HG03108 (cell line): ENCODE measurements at regions not wholly inside any gene's neighbourhood (a gene's known extent, or its start where the extent isn't known, plus 50 kb on each side); places are given as distances from the start of the nearest gene placed in this dataset.
"Not testable (repeated sequence)": the region's sequence is repeated elsewhere in the genome, so short reads cannot be mapped to it uniquely, and the experiment has no call there.

Source experiments
- ATAC-seq: cut with Tn5 transposase; IDR thresholded peaks from one replicate; pipeline ENCODE4 v1.9.1; 2021; ENCODE audit warnings: moderate library complexity; ENCODE audit not compliant: unreplicated experiment

GRCh38 chr14:57061009-57061711 lies 207.5 kb downstream of the EXOC5 start:
- ATAC-seq, result no peak

- peak; percentile 97 for ATAC-seq
Measured at GRCh38 chr14:57060276-57060955, 208.3 kb downstream of the EXOC5 start.

- no peak for ATAC-seq
Measured at GRCh38 chr14:57058319-57058718, 210.4 kb downstream of the EXOC5 start.

- no peak for ATAC-seq
Measured at GRCh38 chr14:57057803-57058202, 210.9 kb downstream of the EXOC5 start.

- not testable (repeated sequence) for ATAC-seq
Measured at GRCh38 chr14:57056522-57056921, 212.2 kb downstream of the EXOC5 start.

GRCh38 chr14:57052705-57053302 lies 215.9 kb downstream of the EXOC5 start:
- ATAC-seq, result no peak

- ATAC-seq, result no peak
Measured at GRCh38 chr14:57051633-57052032, 217.1 kb downstream of the EXOC5 start.

- no peak for ATAC-seq
Measured at GRCh38 chr14:57049848-57050247, 218.9 kb downstream of the EXOC5 start.

GRCh38 chr14:57046175-57046574 lies 222.5 kb downstream of the EXOC5 start:
- no peak for ATAC-seq

- not testable (repeated sequence) for ATAC-seq
Measured at GRCh38 chr14:57044101-57044973, 224.4 kb downstream of the EXOC5 start.

- ATAC-seq, result no peak
Measured at GRCh38 chr14:57038689-57039088, 228.4 kb upstream of the OTX2 start.

GRCh38 chr14:57031474-57031873 lies 221.2 kb upstream of the OTX2 start:
- ATAC-seq, result no peak

GRCh38 chr14:57029620-57030253 lies 219.5 kb upstream of the OTX2 start:
- no peak for ATAC-seq

GRCh38 chr14:57025456-57025855 lies 215.2 kb upstream of the OTX2 start:
- no peak for ATAC-seq

- no peak for ATAC-seq
Measured at GRCh38 chr14:57022608-57023007, 212.3 kb upstream of the OTX2 start.

GRCh38 chr14:57018065-57018464 lies 207.8 kb upstream of the OTX2 start:
- ATAC-seq, result no peak

- ATAC-seq, result no peak
Measured at GRCh38 chr14:57013987-57014386, 203.7 kb upstream of the OTX2 start.

GRCh38 chr14:57009585-57010515 lies 199.6 kb upstream of the OTX2 start:
- ATAC-seq, result no peak

- no peak for ATAC-seq
Measured at GRCh38 chr14:57008534-57008933, 198.3 kb upstream of the OTX2 start.

- no peak for ATAC-seq
Measured at GRCh38 chr14:56998728-56999127, 188.4 kb upstream of the OTX2 start.
